AG10803 (cell line): ENCODE measurements at regions not wholly inside any gene's neighbourhood (a gene's known extent, or its start where the extent isn't known, plus 50 kb on each side); places are given as distances from the start of the nearest gene placed in this dataset.

Experiments used
- DNase-seq: peaks from one replicate; pipeline ENCODE4 v3.0.0; 2010; ENCODE audit warnings: low read depth
- H3K4me3 ChIP-seq: 2 replicates; pipeline ENCODE4 v1.5.1; 2011; ENCODE audit warnings: mild to moderate bottlenecking, low read length, control low read depth
- CTCF ChIP-seq: conservative IDR thresholded peaks from 2 replicates; pipeline ENCODE4 v1.5.1; 2011; ENCODE audit warnings: mild to moderate bottlenecking, low read length, control low read depth, inconsistent platforms

GRCh38 chr3:181455276-181455675, 256.4 kb upstream of the SOX2 start:
- no peak for TF ChIP-seq CTCF
- no peak overlapping the region for H3K4me3 ChIP-seq
- no peak for DNase-seq

GRCh38 chr3:181454451-181455027, 257.2 kb upstream of the SOX2 start:
- no peak overlapping the region for H3K4me3 ChIP-seq
- DNase-seq, result no peak
- no peak for TF ChIP-seq CTCF

GRCh38 chr3:181446741-181447140, 265.0 kb upstream of the SOX2 start:
- no peak for TF ChIP-seq CTCF
- DNase-seq, result no peak
- H3K4me3 ChIP-seq, result no peak overlapping the region

- no peak for TF ChIP-seq CTCF
- H3K4me3 ChIP-seq, result no peak overlapping the region
- no peak for DNase-seq
These were observed 269.7 kb upstream of the SOX2 start for GRCh38 chr3:181442066-181442465.

GRCh38 chr3:181432992-181433391, 278.7 kb upstream of the SOX2 start:
- no peak overlapping the region for H3K4me3 ChIP-seq
- TF ChIP-seq CTCF, result no peak
- DNase-seq, result no peak

- TF ChIP-seq CTCF, result no peak
- DNase-seq, result no peak
- no peak overlapping the region for H3K4me3 ChIP-seq
These were observed 280.0 kb upstream of the SOX2 start for GRCh38 chr3:181431748-181432147.

- no peak for DNase-seq
- H3K4me3 ChIP-seq, result no peak overlapping the region
- TF ChIP-seq CTCF, result no peak
These were observed 286.7 kb upstream of the SOX2 start for GRCh38 chr3:181425074-181425473.
